Neural cell (in vitro differentiated cells): ENCODE measurements at regions not wholly inside any gene's neighbourhood (a gene's known extent, or its start where the extent isn't known, plus 50 kb on each side); places are given as distances from the start of the nearest gene placed in this dataset.

ENCODE experiments used
- CTCF ChIP-seq: fragments of 450-650 bp; IDR thresholded peaks from 2 replicates; pipeline ENCODE4 v1.5.1; 2014; ENCODE audit warnings: antibody characterized with exemption, mild to moderate bottlenecking, moderate library complexity; ENCODE audit not compliant: poor library complexity, severe bottlenecking
- EP300 ChIP-seq: fragments of 450-650 bp; conservative IDR thresholded peaks from 2 replicates; pipeline ENCODE4 v1.6.1; 2014; ENCODE audit warnings: antibody characterized with exemption, mild to moderate bottlenecking, moderate library complexity; ENCODE audit not compliant: poor library complexity, severe bottlenecking
- EZH2 ChIP-seq: fragments of 200-600, 300-800 bp; shearing (Covaris generic), sonication (generic); IDR thresholded peaks from 2 replicates; pipeline ENCODE4 v1.6.1; 2014; ENCODE audit warnings: antibody characterized with exemption, low read length, borderline replicate concordance, mild to moderate bottlenecking; ENCODE audit not compliant: insufficient read depth, poor library complexity, severe bottlenecking
- POLR2AphosphoS5 ChIP-seq: IDR thresholded peaks from 2 replicates; pipeline ENCODE4 v1.6.1; 2012
- TAF1 ChIP-seq: IDR thresholded peaks from 2 replicates; pipeline ENCODE4 v1.6.1; 2012; ENCODE audit warnings: low read depth
- TF ChIP-seq, protein P1 (sequence below): IDR thresholded peaks from 2 replicates; pipeline ENCODE4 v1.6.1; 2012; ENCODE audit warnings: borderline replicate concordance

DNA sequence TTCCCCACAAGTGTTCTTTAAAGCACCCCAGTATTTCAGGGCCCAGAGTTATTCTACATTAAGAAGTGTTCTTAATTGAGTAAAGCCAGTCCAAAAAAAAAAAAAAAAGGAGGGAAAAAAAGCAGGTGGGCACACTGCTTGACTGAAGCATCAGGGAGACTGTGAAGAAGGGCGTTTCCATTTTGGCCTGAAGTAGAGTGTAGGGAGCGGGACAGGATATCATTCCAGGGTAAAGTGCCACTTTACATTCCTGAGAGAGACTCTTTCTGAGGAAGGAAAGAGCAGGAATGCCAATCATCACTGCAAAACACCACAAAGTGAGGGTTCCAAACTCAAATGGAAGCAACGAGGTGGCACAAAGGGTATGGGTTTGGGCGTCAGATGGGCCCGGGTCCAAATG, 54.1 kb upstream of the BEND6 start:
- TF ChIP-seq CTCF (no peak), POLR2AphosphoS5 (no peak), EP300 (no peak), TAF1 (no peak), EZH2 (no peak)
- TF ChIP-seq, protein P1, sequence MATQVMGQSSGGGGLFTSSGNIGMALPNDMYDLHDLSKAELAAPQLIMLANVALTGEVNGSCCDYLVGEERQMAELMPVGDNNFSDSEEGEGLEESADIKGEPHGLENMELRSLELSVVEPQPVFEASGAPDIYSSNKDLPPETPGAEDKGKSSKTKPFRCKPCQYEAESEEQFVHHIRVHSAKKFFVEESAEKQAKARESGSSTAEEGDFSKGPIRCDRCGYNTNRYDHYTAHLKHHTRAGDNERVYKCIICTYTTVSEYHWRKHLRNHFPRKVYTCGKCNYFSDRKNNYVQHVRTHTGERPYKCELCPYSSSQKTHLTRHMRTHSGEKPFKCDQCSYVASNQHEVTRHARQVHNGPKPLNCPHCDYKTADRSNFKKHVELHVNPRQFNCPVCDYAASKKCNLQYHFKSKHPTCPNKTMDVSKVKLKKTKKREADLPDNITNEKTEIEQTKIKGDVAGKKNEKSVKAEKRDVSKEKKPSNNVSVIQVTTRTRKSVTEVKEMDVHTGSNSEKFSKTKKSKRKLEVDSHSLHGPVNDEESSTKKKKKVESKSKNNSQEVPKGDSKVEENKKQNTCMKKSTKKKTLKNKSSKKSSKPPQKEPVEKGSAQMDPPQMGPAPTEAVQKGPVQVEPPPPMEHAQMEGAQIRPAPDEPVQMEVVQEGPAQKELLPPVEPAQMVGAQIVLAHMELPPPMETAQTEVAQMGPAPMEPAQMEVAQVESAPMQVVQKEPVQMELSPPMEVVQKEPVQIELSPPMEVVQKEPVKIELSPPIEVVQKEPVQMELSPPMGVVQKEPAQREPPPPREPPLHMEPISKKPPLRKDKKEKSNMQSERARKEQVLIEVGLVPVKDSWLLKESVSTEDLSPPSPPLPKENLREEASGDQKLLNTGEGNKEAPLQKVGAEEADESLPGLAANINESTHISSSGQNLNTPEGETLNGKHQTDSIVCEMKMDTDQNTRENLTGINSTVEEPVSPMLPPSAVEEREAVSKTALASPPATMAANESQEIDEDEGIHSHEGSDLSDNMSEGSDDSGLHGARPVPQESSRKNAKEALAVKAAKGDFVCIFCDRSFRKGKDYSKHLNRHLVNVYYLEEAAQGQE: no peak
